NB4 (cell line): ENCODE measurements at regions not wholly inside any gene's neighbourhood (a gene's known extent, or its start where the extent isn't known, plus 50 kb on each side); places are given as distances from the start of the nearest gene placed in this dataset.

Experiments
- CTCF ChIP-seq: IDR thresholded peaks from one replicate; pipeline ENCODE4 v1.5.1; 2012; ENCODE audit warnings: low read depth, low read length
- MAX ChIP-seq: IDR thresholded peaks from 2 replicates; pipeline ENCODE4 v1.6.1; 2011; ENCODE audit warnings: low read depth, low read length
- POLR2A ChIP-seq: IDR thresholded peaks from 2 replicates; pipeline ENCODE4 v1.6.1; 2011; ENCODE audit warnings: mild to moderate bottlenecking; ENCODE audit not compliant: insufficient read length; ENCODE audit errors: extremely low read depth

- no peak for TF ChIP-seq POLR2A
- TF ChIP-seq CTCF = no peak
- no peak for TF ChIP-seq MAX
Measured at GRCh38 chr1:219560856-219561255, 52.0 kb downstream of the ZC3H11B start.
